ENCODE measurements at regions not wholly inside any gene's neighbourhood (a gene's known extent, or its start where the extent isn't known, plus 50 kb on each side); places are given as distances from the start of the nearest gene placed in this dataset.

DNA sequence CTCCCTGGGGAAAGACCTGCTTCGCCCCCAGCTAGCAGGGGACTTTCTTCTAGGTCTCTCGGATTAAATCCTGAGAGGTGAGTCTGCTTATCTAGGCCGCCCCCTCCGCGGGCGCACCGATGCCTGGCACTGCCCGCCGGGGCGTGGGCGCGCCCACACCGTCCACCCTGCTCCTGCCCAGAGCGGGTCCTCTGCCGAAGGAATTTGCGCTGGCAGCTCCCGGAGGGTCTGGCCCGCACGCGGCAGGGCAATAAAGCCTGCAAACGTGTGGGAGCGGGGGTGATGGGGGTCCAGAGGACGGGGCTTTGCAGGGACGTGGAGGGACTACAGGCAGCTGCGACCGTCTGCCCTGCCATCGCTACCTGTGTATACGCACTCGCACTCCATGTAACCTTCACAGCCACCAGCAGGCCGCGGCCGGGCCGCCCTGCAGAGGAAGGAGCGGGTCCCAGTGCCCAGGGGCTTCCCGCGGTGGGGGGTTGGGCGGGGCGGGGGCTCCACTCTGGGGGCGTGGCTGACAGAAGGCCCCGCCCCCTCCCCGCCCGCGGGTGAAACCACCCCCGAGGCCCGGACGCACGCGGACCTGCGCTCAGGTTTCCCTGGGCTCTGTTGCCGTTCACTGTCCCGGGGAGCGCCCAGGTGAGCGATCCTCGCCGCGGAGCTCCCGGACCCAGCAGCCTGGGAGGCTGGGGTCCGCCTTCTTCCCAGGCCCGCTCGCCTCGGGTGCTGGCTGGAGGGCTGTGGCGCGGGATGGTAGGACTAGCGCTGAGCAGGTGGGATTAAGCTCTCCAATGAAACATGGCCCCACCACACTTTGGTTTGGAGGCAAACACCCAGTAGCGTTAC, 174.5 kb upstream of the HS6ST1 start:
- CTCF ChIA-PET (ENCODE audit: low intra/inter-chr PET ratio, low total read pairs), result no interaction called here
- in situ Hi-C loops (cut with HindIII; ENCODE audit: extremely low pct_ligation_motif_present, low pct_unique_long_range_greater_than_20kb), result no loop called here
- Histone ChIP-seq H3K4me3 (replicated peaks in 1 of 3; ENCODE audit: insufficient read depth in 1 of 3, low read depth in 2 of 3, low read length in 3 of 3) (no peak overlapping the region), H3K9ac (ENCODE audit: insufficient read depth, low read depth, low read length) (no peak overlapping the region), H3K9me3 (ENCODE audit: low read length) (no peaks in the 10 kb centered on the region), H3K4me2 (ENCODE audit: low read depth, low read length) (no peak overlapping the region), H3K4me1 (ENCODE audit: insufficient read depth, low read length) (peaks cover 7% of the 10 kb centered on the region; the same call in 1 of the 2 replicates), H3K27me3 (ENCODE audit: control insufficient read depth in 1 of 2, insufficient read depth in 2 of 2, low read length in 2 of 2) (peaks cover 2 to 18% of the 10 kb centered on the region in 2 experiments; a peak in 4 of 5 replicates), H4K20me1 (ENCODE audit: insufficient read depth, low read length) (no peaks in the 10 kb centered on the region), H3K36me3 (replicated peaks in 1 of 2; ENCODE audit: control insufficient read depth in 1 of 2, insufficient read depth in 2 of 2, low read length in 2 of 2) (no peaks in the 10 kb centered on the region), H2AFZ (ENCODE audit: low read length) (no peak overlapping the region), H3K27ac (ENCODE audit: extremely low read length, insufficient read depth, low read length) (no peak overlapping the region), H3K79me2 (ENCODE audit: insufficient read depth, low read length) (no peaks in the 10 kb centered on the region)
- no peak for DNase-seq (ENCODE audit: low spot score)
- WGBS (ENCODE audit: low lambda C conversion rate), result 89% methylated on average over 36 of the region's 65 CpGs
- intact Hi-C loops (cut with micrococcal nuclease; ENCODE audit: unreplicated experiment), result no loop called here
- TF ChIP-seq, protein P1, sequence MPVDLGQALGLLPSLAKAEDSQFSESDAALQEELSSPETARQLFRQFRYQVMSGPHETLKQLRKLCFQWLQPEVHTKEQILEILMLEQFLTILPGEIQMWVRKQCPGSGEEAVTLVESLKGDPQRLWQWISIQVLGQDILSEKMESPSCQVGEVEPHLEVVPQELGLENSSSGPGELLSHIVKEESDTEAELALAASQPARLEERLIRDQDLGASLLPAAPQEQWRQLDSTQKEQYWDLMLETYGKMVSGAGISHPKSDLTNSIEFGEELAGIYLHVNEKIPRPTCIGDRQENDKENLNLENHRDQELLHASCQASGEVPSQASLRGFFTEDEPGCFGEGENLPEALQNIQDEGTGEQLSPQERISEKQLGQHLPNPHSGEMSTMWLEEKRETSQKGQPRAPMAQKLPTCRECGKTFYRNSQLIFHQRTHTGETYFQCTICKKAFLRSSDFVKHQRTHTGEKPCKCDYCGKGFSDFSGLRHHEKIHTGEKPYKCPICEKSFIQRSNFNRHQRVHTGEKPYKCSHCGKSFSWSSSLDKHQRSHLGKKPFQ (CRISPR knock-in tag; IDR thresholded peaks at IDR 0.05; ENCODE audit: insufficient replicate concordance), result no peak
- TF ChIP-seq MIXL1 (CRISPR knock-in tag; IDR thresholded peaks at IDR 0.05), result no peak
- no peak for TF ChIP-seq ZNF570 (CRISPR knock-in tag; IDR thresholded peaks at IDR 0.05; ENCODE audit: borderline replicate concordance)
- TF ChIP-seq, protein P2, sequence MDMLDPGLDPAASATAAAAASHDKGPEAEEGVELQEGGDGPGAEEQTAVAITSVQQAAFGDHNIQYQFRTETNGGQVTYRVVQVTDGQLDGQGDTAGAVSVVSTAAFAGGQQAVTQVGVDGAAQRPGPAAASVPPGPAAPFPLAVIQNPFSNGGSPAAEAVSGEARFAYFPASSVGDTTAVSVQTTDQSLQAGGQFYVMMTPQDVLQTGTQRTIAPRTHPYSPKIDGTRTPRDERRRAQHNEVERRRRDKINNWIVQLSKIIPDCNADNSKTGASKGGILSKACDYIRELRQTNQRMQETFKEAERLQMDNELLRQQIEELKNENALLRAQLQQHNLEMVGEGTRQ (IDR thresholded peaks at IDR 0.05; ENCODE audit: low read depth, low read length), result no peak
- TF ChIP-seq, protein P2 (CRISPR knock-in tag; IDR thresholded peaks at IDR 0.05; ENCODE audit: borderline replicate concordance), result no peak
- no peak for TF ChIP-seq SSRP1 (CRISPR knock-in tag; IDR thresholded peaks at IDR 0.05)
- no TSS peak for BruUV-seq (replicated peaks)
- no peak for ATAC-seq
- FAIRE-seq, result no peak
- POLR2A ChIA-PET, result no interaction called here
